ENCODE measurements at regions not wholly inside any gene's neighbourhood (a gene's known extent, or its start where the extent isn't known, plus 50 kb on each side); places are given as distances from the start of the nearest gene placed in this dataset.
"Not testable (repeated sequence)": the region's sequence is repeated elsewhere in the genome, so short reads cannot be mapped to it uniquely, and the experiment has no call there.

DNA sequence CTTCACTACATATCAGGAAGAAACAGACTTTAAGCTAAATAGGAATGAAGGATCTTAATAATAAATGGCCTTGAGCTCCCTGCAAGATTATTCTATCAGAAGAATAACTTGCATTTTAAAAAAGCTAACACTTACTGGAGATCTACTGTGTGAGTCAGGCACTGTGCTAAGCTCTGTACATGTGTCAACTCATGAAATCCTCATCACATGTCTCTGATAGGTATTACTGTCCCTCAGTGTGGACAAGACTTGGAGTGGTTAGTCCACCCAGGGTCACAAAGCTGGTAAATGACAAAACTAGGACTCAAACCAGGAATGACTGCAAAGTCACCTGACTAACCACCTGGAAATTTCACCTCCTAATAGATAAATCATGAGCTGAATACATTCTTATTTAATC, 57.1 kb upstream of the KCTD7 start:
- TF ChIP-seq, protein P1, sequence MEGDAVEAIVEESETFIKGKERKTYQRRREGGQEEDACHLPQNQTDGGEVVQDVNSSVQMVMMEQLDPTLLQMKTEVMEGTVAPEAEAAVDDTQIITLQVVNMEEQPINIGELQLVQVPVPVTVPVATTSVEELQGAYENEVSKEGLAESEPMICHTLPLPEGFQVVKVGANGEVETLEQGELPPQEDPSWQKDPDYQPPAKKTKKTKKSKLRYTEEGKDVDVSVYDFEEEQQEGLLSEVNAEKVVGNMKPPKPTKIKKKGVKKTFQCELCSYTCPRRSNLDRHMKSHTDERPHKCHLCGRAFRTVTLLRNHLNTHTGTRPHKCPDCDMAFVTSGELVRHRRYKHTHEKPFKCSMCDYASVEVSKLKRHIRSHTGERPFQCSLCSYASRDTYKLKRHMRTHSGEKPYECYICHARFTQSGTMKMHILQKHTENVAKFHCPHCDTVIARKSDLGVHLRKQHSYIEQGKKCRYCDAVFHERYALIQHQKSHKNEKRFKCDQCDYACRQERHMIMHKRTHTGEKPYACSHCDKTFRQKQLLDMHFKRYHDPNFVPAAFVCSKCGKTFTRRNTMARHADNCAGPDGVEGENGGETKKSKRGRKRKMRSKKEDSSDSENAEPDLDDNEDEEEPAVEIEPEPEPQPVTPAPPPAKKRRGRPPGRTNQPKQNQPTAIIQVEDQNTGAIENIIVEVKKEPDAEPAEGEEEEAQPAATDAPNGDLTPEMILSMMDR (IDR thresholded peaks at IDR 0.05; ENCODE audit: low read depth, low read length, missing control alignments): no peak
- DNase-seq (ENCODE audit: low read depth): no peak
- H3K4me3 ChIP-seq (ENCODE audit: low read depth, low read length): no peak overlapping the region

DNA sequence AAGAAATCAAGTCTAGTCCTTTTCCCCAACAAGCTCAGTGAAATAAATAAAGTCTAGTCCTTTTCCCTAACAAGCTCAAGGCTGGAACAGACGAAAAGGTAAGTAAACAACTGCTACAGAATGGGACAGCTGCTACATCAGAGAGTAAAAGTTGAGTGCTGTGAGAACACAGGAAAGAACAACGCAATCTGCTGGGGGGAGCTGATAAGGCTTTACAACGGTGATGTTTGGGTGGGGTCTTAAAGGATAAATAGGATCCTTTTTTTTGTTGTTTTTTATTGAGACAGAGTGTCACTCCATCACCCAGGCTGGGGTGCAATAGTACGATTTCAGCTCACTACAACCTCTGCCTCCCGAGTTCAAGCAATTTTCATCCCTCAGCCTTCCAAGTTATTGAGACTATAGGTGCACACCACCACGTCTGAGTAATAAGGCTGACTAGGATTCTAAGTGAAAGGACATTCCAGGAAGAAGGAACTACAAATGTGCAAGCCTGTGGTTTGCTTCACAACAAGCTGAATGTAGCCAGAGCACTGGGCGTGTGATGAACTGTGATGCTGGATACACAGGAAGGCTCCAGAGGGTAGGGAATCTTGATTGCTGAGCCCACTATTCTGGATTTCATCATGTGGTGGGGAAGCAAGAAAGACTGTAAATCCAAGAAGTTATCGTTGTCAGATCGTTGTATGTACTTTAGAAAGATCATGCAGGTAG, 54.7 kb upstream of the KCTD7 start:
- H3K4me3 ChIP-seq (ENCODE audit: low read depth, low read length); DNase-seq (ENCODE audit: low read depth): not testable (repeated sequence)

DNA sequence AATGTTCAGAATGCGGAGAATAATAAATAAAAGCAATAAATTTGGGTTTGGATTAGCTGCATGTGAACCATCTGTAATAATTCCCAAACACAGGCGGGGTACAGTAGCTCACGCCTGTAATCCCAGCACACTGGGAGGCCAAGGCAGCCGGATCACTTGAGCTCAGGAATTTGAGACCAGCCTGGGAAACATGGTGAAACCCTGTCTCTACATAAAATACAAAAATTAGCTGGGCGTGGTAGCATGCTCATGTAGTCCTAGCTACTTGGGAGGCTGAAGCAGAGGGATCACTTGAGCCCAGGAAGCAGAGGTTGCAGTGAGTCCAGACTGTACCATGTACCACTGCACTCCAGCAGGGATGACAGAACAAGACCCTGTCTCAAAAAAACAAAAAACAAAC, 53.9 kb upstream of the KCTD7 start:
- DNase-seq (ENCODE audit: low read depth); H3K4me3 ChIP-seq (ENCODE audit: low read depth, low read length): not testable (repeated sequence)

DNA sequence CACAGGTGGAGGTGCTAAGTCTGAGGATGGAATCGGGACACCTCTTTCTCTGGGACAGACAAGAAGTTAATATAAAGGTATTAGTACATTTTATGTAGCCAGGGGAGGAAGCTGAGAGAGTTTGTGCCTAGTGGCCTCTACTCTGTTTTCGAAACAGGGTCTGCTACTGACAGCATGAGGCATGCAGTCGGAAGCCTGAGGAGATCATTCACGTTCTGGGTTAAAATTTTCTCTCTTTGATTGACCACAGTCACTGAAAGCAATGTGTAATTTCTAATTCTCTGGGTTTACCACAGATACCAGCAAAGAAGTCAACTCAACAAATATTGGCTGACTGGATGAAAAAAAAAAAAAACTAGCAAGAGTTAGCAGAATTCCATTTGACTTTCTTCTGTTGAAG, 53.3 kb upstream of the KCTD7 start:
- TF ChIP-seq, protein P1 (IDR thresholded peaks at IDR 0.05; ENCODE audit: low read depth, low read length, missing control alignments): no peak

DNA sequence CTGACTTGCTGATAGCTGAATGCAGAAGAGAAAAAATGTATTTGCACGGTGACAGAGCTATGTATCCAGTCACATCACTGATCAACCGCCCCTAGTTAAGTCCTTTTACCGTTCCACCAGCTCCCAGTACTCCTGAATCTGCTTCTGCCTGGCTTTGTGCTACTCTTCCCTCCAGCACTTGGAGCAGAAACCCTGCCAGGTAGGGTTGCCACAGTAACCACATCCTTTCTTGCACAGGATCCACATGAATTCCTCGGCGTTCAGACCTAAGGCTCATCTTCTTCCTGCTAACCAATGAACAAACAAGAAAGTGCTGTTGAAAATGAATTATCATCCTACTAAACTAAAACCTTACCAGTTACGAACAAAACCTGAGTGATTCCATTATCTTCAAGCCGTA, 52.0 kb upstream of the KCTD7 start:
- TF ChIP-seq, protein P1 (IDR thresholded peaks at IDR 0.05; ENCODE audit: low read depth, low read length, missing control alignments): no peak
- no peak overlapping the region for H3K4me3 ChIP-seq (ENCODE audit: low read depth, low read length)
- DNase-seq (ENCODE audit: low read depth): no peak

More for the DNA sequence above, 53.3 kb upstream of the KCTD7 start:
- no peak for DNase-seq (ENCODE audit: low read depth)
- no peak overlapping the region for H3K4me3 ChIP-seq (ENCODE audit: low read depth, low read length)
